ENCODE measurements at regions not wholly inside any gene's neighbourhood (a gene's known extent, or its start where the extent isn't known, plus 50 kb on each side); places are given as distances from the start of the nearest gene placed in this dataset.

DNA sequence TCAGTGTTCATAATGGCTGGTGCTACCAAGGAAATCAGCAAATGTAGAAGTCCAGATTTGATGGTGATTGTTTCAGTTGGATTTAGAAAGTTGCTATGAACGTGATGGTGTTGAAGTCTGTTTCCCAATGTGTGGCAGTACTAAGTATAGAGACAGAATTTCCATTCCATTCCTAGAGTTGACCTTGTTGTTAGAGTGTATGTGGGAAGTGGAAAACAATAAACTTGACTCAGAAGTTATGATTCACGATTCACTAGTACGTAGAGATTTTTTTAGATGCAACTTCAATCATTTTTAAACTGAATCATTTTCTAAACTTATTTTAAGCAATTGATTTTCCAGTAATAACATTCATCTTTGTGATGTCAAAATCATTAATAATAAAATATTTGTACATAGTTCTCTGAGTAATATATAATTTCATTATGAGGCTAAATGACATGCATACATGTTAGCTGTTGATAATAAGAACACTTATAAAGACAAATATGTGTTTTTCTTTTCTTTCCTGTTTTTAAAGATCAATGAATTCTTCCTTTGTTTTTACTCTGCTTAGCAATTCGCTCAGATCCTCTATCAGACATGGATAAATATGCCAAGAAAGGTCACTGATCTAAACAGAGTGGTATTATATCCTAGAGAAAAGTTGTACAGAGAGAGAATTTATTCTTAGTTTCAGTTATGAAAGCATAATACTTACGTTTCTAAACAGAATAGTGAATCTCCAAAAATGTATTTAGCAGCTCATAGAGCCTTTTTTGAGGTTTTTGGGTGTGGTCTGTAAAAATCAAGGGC, 108.8 kb upstream of the GPR149 start:
- Histone ChIP-seq H3K27me3 (ENCODE audit: insufficient read depth, low read depth, severe bottlenecking) (no peaks in the 10 kb centered on the region), H3K36me3 (no peaks in the 10 kb centered on the region), H3K4me3 (ENCODE audit: low read depth, low read length) (no peak overlapping the region), H3K9me3 (ENCODE audit: severe bottlenecking) (no peaks in the 10 kb centered on the region), H3K27ac (no peak overlapping the region)
- no peak for DNase-seq
- no peak for TF ChIP-seq CTCF (IDR thresholded peaks at IDR 0.05; ENCODE audit: low read depth, low read length)

DNA sequence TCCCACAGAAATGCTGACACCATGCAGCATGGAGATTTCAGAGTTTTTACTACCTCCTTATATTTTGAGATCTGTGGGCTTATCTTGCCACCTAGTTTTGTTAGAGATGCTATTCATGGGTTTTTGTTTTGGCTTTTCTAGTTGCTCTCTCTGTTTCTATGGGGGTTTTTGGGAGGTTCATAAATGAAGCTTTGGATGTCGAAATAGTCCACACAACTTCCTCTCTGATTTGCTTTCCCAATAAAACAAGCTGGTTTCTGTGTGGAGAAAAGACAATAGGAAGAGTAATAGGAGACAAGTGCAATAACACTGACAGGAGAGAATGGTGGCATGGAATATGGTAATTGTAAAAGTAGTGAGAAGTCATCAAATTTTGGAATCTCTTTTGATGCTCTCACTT, 106.8 kb upstream of the GPR149 start:
- no peak overlapping the region for H3K4me3 ChIP-seq (ENCODE audit: low read depth, low read length)
- H3K36me3 ChIP-seq: no peaks in the 10 kb centered on the region
- no peaks in the 10 kb centered on the region for H3K9me3 ChIP-seq (ENCODE audit: severe bottlenecking)
- no peak overlapping the region for H3K27ac ChIP-seq
- TF ChIP-seq CTCF (IDR thresholded peaks at IDR 0.05; ENCODE audit: low read depth, low read length): no peak
- no peak for DNase-seq
- H3K27me3 ChIP-seq (ENCODE audit: insufficient read depth, low read depth, severe bottlenecking): no peaks in the 10 kb centered on the region

DNA sequence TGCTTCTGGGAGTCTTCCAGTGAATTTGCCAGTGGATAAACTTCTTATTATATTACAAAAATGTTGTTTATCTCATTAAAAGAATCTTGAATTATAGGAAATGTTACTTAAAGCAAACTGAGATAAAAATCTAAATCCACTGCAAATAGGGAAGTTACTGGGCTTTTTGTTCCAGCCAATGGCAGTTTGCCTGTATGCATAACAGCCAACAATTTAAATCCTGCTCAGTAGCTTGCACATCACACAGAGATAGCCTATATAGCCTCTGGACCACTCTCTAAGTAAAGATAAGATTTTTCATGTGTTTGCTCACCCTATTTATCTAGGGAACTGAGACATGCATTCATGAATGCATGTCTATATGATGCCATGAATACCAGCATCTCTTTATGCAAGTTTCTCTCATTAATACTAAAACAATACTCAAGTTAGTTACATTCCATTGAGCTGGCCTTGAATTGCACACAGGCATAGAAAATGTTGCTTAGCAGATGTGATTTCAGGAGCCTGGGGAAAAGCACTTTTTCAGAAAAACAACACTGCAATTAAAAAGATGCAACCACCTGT, 92.1 kb upstream of the GPR149 start:
- Histone ChIP-seq H3K9me3 (ENCODE audit: severe bottlenecking) (no peaks in the 10 kb centered on the region), H3K36me3 (no peaks in the 10 kb centered on the region), H3K27me3 (ENCODE audit: insufficient read depth, low read depth, severe bottlenecking) (no peaks in the 10 kb centered on the region), H3K4me3 (ENCODE audit: low read depth, low read length) (no peak overlapping the region), H3K27ac (no peak overlapping the region)
- DNase-seq: no peak
- TF ChIP-seq CTCF (IDR thresholded peaks at IDR 0.05; ENCODE audit: low read depth, low read length): no peak

GRCh38 chr3:154517404-154517803, 87.4 kb upstream of the GPR149 start:
- H3K27me3 ChIP-seq (ENCODE audit: insufficient read depth, low read depth, severe bottlenecking): no peaks in the 10 kb centered on the region
- no peaks in the 10 kb centered on the region for H3K36me3 ChIP-seq
- TF ChIP-seq CTCF (IDR thresholded peaks at IDR 0.05; ENCODE audit: low read depth, low read length): no peak

GRCh38 chr3:154515921-154516320, 85.9 kb upstream of the GPR149 start:
- H3K4me3 ChIP-seq (ENCODE audit: low read depth, low read length): no peak overlapping the region
- no peak for TF ChIP-seq CTCF (IDR thresholded peaks at IDR 0.05; ENCODE audit: low read depth, low read length)
- no peak for DNase-seq

More at GRCh38 chr3:154517404-154517803, 87.4 kb upstream of the GPR149 start:
- Histone ChIP-seq H3K9me3 (ENCODE audit: severe bottlenecking) (no peaks in the 10 kb centered on the region), H3K27ac (no peak overlapping the region), H3K4me3 (ENCODE audit: low read depth, low read length) (no peak overlapping the region)
- DNase-seq: no peak

More at GRCh38 chr3:154515921-154516320, 85.9 kb upstream of the GPR149 start:
- Histone ChIP-seq H3K27ac (no peak overlapping the region), H3K36me3 (no peaks in the 10 kb centered on the region), H3K9me3 (ENCODE audit: severe bottlenecking) (no peaks in the 10 kb centered on the region), H3K27me3 (ENCODE audit: insufficient read depth, low read depth, severe bottlenecking) (no peaks in the 10 kb centered on the region)
